Neuronal stem cell (in vitro differentiated cells): ENCODE measurements at regions not wholly inside any gene's neighbourhood (a gene's known extent, or its start where the extent isn't known, plus 50 kb on each side); places are given as distances from the start of the nearest gene placed in this dataset.

Source experiments
- DNase-seq: peaks from one replicate; pipeline ENCODE4 v3.0.0-alpha.2; 2013; ENCODE audit warnings: low spot score
- H2AFZ ChIP-seq: one replicate; pipeline ENCODE4 v1.6.1; 2013; ENCODE audit warnings: mild to moderate bottlenecking, low read length, inconsistent platforms
- H2AK5ac ChIP-seq: 2 replicates; pipeline ENCODE4 v1.6.1; 2013; ENCODE audit warnings: low read depth, mild to moderate bottlenecking, inconsistent platforms, low read length, moderate library complexity, mixed read lengths
- H2BK120ac ChIP-seq: 2 replicates; pipeline ENCODE4 v1.6.1; 2013; ENCODE audit warnings: low read depth, mild to moderate bottlenecking, inconsistent platforms, low read length, moderate library complexity, mixed read lengths
- H2BK12ac ChIP-seq: one replicate; pipeline ENCODE4 v1.6.1; 2013; ENCODE audit warnings: low read length, inconsistent platforms
- H2BK15ac ChIP-seq: 2 replicates; pipeline ENCODE4 v1.6.1; 2013; ENCODE audit warnings: mild to moderate bottlenecking, low read length, inconsistent platforms, mixed read lengths
- H2BK5ac ChIP-seq: one replicate; pipeline ENCODE4 v1.6.1; 2013; ENCODE audit warnings: inconsistent platforms, mild to moderate bottlenecking, low read length, moderate library complexity
- H3K14ac ChIP-seq: one replicate; pipeline ENCODE4 v1.6.1; 2013; ENCODE audit warnings: low read length, inconsistent platforms
- H3K18ac ChIP-seq: 2 replicates; pipeline ENCODE4 v1.6.1; 2013; ENCODE audit warnings: low read length, inconsistent platforms
- H3K23ac ChIP-seq: 2 replicates; pipeline ENCODE4 v1.6.1; 2013; ENCODE audit warnings: low read depth, mild to moderate bottlenecking, mixed read lengths, low read length, inconsistent platforms; ENCODE audit not compliant: poor library complexity
- H3K27ac ChIP-seq: replicated peaks from 3 replicates; pipeline ENCODE4 v1.5.1; 2013; ENCODE audit warnings: low read length, inconsistent platforms
- H3K27me3 ChIP-seq, 3 experiments: 2 replicates each; pipeline ENCODE4 v1.6.1; 2013; ENCODE audit warnings: low read length in 3 of 3, mild to moderate bottlenecking in 2 of 3, inconsistent platforms in 1 of 3, low read depth in 1 of 3, mixed read lengths in 1 of 3, moderate library complexity in 1 of 3; ENCODE audit not compliant: control insufficient read depth in 3 of 3, insufficient read depth in 3 of 3
- H3K36me3 ChIP-seq, 2 donors: replicated peaks in 1 of 2; 2 replicates each; pipeline ENCODE4 v1.6.1; 2013; ENCODE audit warnings: low read length in 2 of 2; ENCODE audit not compliant: control insufficient read depth in 2 of 2, insufficient read depth in 2 of 2
- H3K4ac ChIP-seq: 2 replicates; pipeline ENCODE4 v1.6.1; 2013; ENCODE audit warnings: inconsistent platforms, mild to moderate bottlenecking, low read length, moderate library complexity
- H3K4me1 ChIP-seq, 2 donors: 1 replicate in 1 of 2; 2 replicates in 1 of 2; pipeline ENCODE4 v1.6.1; 2013; ENCODE audit warnings: low read length in 2 of 2, low read depth in 1 of 2; ENCODE audit not compliant: control insufficient read depth in 2 of 2, insufficient read depth in 1 of 2
- H3K4me2 ChIP-seq: one replicate; pipeline ENCODE4 v1.6.1; 2013; ENCODE audit warnings: mild to moderate bottlenecking, low read length, inconsistent platforms; ENCODE audit not compliant: insufficient read depth, poor library complexity, severe bottlenecking
- H3K4me3 ChIP-seq, 2 donors: 2 replicates each; pipeline ENCODE4 v1.5.1; 2013; ENCODE audit warnings: low read length in 2 of 2, mild to moderate bottlenecking in 2 of 2, inconsistent platforms in 1 of 2, moderate library complexity in 1 of 2
- H3K79me1 ChIP-seq: one replicate; pipeline ENCODE4 v1.6.1; 2013; ENCODE audit warnings: low read depth, mild to moderate bottlenecking, inconsistent platforms, low read length, moderate library complexity
- H3K9ac ChIP-seq: one replicate; pipeline ENCODE4 v1.6.1; 2013; ENCODE audit warnings: mild to moderate bottlenecking, low read depth, low read length, inconsistent platforms; ENCODE audit not compliant: poor library complexity
- H3K9me3 ChIP-seq, 2 donors: replicated peaks in 1 of 2; 2 replicates each; pipeline versions ENCODE3 to v1.6.1; 2013; ENCODE audit warnings: low read length in 2 of 2, mild to moderate bottlenecking in 2 of 2, inconsistent platforms in 1 of 2, low read depth in 1 of 2, mixed read lengths in 1 of 2, moderate library complexity in 1 of 2; ENCODE audit not compliant: control insufficient read depth in 2 of 2, insufficient read depth in 1 of 2
- H4K8ac ChIP-seq: one replicate; pipeline ENCODE4 v1.6.1; 2013; ENCODE audit warnings: low read depth, mild to moderate bottlenecking, inconsistent platforms, low read length, moderate library complexity
- H4K91ac ChIP-seq: one replicate; pipeline ENCODE4 v1.6.1; 2013; ENCODE audit warnings: low read length, low read depth, mild to moderate bottlenecking, inconsistent platforms; ENCODE audit not compliant: poor library complexity
- WGBS, 2 donors: extraction: QIAGEN DNeasy Blood & Tissue Kit; methylation state at CpG; one replicate each; pipeline ENCODE4 v1.1.7; 2013; ENCODE audit warnings: missing lambda C conversion rate in 2 of 2, mixed read lengths in 1 of 2; ENCODE audit not compliant: insufficient read length in 2 of 2, insufficient replicate concordance in 1 of 2; ENCODE audit errors: extremely low coverage in 2 of 2; 5-methylcytosine and 5-hydroxymethylcytosine counted together

DNA sequence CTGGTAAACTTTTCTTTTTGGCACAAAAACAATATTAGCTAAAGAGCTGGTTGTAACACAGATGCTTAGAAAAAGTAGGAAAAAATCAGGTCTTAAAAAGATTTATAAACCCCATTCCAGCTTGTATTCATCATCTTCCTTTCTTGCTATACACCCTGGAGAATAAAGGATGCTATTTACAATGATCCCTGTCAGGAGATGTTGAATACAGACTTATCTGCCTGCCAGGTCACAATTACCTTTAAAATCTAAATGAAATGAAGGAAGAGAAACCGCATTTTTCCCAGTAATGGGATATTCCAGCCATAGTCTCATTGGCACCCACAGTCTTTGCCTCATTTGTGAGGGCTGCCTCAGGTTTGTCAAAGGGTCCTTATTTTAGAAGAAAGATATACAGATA lies 394.1 kb upstream of the WWC1 start:
- H3K27ac ChIP-seq = no peak overlapping the region
- H2AFZ ChIP-seq = no peak overlapping the region
- no peak overlapping the region for H2BK12ac ChIP-seq
- H4K91ac ChIP-seq = no peak overlapping the region
- H3K36me3 ChIP-seq = no peaks in the 10 kb centered on the region
- H3K4ac ChIP-seq = no peak overlapping the region
- no peak overlapping the region for H3K14ac ChIP-seq
- no peaks in the 10 kb centered on the region for H3K9me3 ChIP-seq
- H2AK5ac ChIP-seq = no peak overlapping the region
- no peaks in the 10 kb centered on the region for H3K79me1 ChIP-seq
- no peak for DNase-seq
- no peaks in the 10 kb centered on the region for H3K27me3 ChIP-seq
- no CpG with 5 or more reads among the region's 1 CpG for WGBS, 2 donors
- H3K4me3 ChIP-seq = no peak overlapping the region
- no peak overlapping the region for H2BK5ac ChIP-seq
- H4K8ac ChIP-seq = no peak overlapping the region
- H3K23ac ChIP-seq = no peak overlapping the region
- H3K4me2 ChIP-seq = no peak overlapping the region
- no peak overlapping the region for H3K9ac ChIP-seq
- peaks cover 5% of the 10 kb centered on the region in 2 donors for H3K4me1 ChIP-seq
- no peak overlapping the region for H3K18ac ChIP-seq
- no peak overlapping the region for H2BK120ac ChIP-seq
- H2BK15ac ChIP-seq = no peak overlapping the region

DNA sequence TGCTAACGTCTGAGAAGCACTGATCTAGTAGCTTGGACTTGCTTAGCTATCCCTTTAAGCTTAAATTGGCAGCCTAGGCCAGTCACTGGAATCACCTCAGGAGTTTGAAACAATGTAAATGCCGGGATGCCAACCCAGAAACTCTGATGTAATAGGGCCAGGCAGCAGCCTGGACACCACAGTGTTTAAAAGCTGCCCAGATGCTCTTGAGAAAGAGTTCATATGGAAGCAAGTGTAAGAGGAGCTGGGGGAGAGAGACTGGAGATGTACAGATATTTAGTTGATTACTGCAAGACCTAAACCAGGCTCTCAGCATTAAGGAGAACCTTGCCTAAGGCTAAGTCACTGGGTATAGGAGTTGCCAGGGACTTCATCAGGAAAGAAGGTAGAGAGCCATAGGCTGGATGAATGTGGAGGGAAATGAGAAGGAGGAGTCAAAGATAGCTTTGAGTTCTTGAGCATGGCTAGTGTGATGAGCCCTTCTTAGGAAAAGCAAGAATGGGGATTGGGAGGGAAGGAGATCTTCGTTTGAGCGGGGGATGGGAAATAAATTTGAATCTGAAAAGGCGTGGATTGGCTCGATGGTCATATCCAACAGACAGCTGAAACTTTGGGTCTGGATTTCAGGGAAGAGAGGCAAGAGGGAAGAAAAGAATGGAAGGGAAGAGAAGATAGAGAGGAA lies 392.9 kb upstream of the WWC1 start:
- Histone ChIP-seq H2BK15ac (no peak overlapping the region), H3K27ac (no peak overlapping the region), H3K4me2 (no peak overlapping the region), H4K8ac (no peak overlapping the region), H3K4me3 (no peak overlapping the region), H3K36me3 (no peaks in the 10 kb centered on the region), H3K27me3 (no peaks in the 10 kb centered on the region), H4K91ac (no peak overlapping the region), H3K79me1 (no peaks in the 10 kb centered on the region), H3K18ac (no peak overlapping the region), H2BK120ac (no peak overlapping the region), H2BK5ac (no peak overlapping the region), H2BK12ac (no peak overlapping the region), H3K9me3 (no peaks in the 10 kb centered on the region), H3K9ac (no peak overlapping the region), H2AK5ac (no peak overlapping the region), H3K23ac (no peak overlapping the region), H3K4ac (no peak overlapping the region), H3K4me1 (peaks cover 5% of the 10 kb centered on the region in 2 donors), H2AFZ (no peak overlapping the region), H3K14ac (no peak overlapping the region)
- DNase-seq = no peak
- no CpG with 5 or more reads among the region's 6 CpGs for WGBS, 2 donors

- no peak overlapping the region for H3K9ac ChIP-seq
- no peaks in the 10 kb centered on the region for H3K9me3 ChIP-seq
- H2AK5ac ChIP-seq = no peak overlapping the region
- no peak for DNase-seq
- no peak overlapping the region for H4K91ac ChIP-seq
- H3K4ac ChIP-seq = no peak overlapping the region
- H3K79me1 ChIP-seq = no peaks in the 10 kb centered on the region
- no peak overlapping the region for H3K4me2 ChIP-seq
- H2AFZ ChIP-seq = no peak overlapping the region
- no peak overlapping the region for H4K8ac ChIP-seq
- H3K36me3 ChIP-seq = no peaks in the 10 kb centered on the region
- no peak overlapping the region for H2BK15ac ChIP-seq
- H3K4me3 ChIP-seq = no peak overlapping the region
- no peak overlapping the region for H3K27ac ChIP-seq
- H3K18ac ChIP-seq = no peak overlapping the region
- H3K27me3 ChIP-seq = no peaks in the 10 kb centered on the region
- H2BK120ac ChIP-seq = no peak overlapping the region
- H2BK5ac ChIP-seq = no peak overlapping the region
- WGBS, 2 donors = no CpG with 5 or more reads among the region's 8 CpGs
- H3K14ac ChIP-seq = no peak overlapping the region
- no peak overlapping the region for H2BK12ac ChIP-seq
- peaks cover 5% of the 10 kb centered on the region in 2 donors for H3K4me1 ChIP-seq
- H3K23ac ChIP-seq = no peak overlapping the region
These were observed 391.9 kb upstream of the WWC1 start for GRCh38 chr5:167899490-167900070.

DNA sequence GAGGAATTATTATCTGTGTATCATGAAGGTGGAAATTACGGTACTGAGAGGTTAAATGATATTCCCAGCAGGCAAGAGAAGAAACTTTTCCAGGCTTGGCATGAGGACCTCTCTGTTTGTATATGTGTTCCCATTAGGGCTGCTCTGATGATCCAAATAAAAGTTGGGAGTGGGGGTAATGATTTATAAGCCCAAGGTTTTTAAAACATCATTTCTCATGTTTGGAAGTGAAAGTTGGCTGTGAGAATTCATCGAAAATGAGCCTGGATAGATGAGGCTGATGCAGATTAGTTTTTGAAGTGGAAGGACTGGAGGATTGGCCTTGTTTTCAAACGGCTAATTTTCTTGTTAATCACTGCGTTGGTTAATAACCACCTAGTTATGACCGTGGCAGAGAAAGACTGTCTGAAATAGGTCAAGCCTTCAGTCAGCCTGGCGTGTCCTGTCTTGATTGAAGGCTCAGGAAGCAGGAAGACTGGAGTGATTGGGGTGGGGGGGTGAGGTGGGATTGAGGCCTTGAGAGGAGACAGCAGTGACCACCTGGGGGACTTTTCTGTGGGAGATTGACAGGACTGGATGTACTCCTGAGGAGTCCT lies 391.0 kb upstream of the WWC1 start:
- no peak overlapping the region for H2AK5ac ChIP-seq
- no peaks in the 10 kb centered on the region for H3K9me3 ChIP-seq
- WGBS, 2 donors = no CpG with 5 or more reads among the region's 6 CpGs
- no peak for DNase-seq
- H3K27me3 ChIP-seq = no peaks in the 10 kb centered on the region
- H3K27ac ChIP-seq = no peak overlapping the region
- H4K91ac ChIP-seq = no peak overlapping the region
- H3K9ac ChIP-seq = no peak overlapping the region
- no peak overlapping the region for H3K4me3 ChIP-seq
- H2BK15ac ChIP-seq = no peak overlapping the region
- no peak overlapping the region for H3K18ac ChIP-seq
- no peak overlapping the region for H3K4me2 ChIP-seq
- H3K36me3 ChIP-seq = no peaks in the 10 kb centered on the region
- H2AFZ ChIP-seq = no peak overlapping the region
- no peak overlapping the region for H3K14ac ChIP-seq
- no peak overlapping the region for H2BK5ac ChIP-seq
- H2BK12ac ChIP-seq = no peak overlapping the region
- no peak overlapping the region for H4K8ac ChIP-seq
- H3K79me1 ChIP-seq = no peaks in the 10 kb centered on the region
- H3K23ac ChIP-seq = no peak overlapping the region
- H3K4ac ChIP-seq = no peak overlapping the region
- no peak overlapping the region for H2BK120ac ChIP-seq
- H3K4me1 ChIP-seq = peaks cover 5% of the 10 kb centered on the region in 2 donors
